Activated T-helper 2 cell treated with anti-CD3 and anti-CD28 coated beads, Interferon-gamma antibody, Interleukin-2, Interleukin-4, amounts not matched to agents 10 μg/mL and 5 μg/mL and 100 μg/mL, durations not matched to agents 14 hours and 24 hours and 36 hours (primary cell): ENCODE measurements at regions not wholly inside any gene's neighbourhood (a gene's known extent, or its start where the extent isn't known, plus 50 kb on each side); places are given as distances from the start of the nearest gene placed in this dataset.

ENCODE experiments used
- DNase-seq: peaks from one replicate; pipeline ENCODE4 v3.0.0; 2021; ENCODE audit warnings: low spot score
- H3K27ac Mint-ChIP-seq: one replicate; pipeline ENCODE4 v1.8.0; 2021; ENCODE audit warnings: mixed read lengths
- H3K27me3 Mint-ChIP-seq: one replicate; pipeline ENCODE4 v1.8.0; 2021; ENCODE audit warnings: low read depth, mixed read lengths
- H3K36me3 Mint-ChIP-seq: one replicate; pipeline ENCODE4 v1.8.0; 2021; ENCODE audit warnings: low read depth, mixed read lengths
- H3K4me1 Mint-ChIP-seq: one replicate; pipeline ENCODE4 v1.8.0; 2021; ENCODE audit warnings: low read depth, mixed read lengths
- H3K4me3 Mint-ChIP-seq: one replicate; pipeline ENCODE4 v1.8.0; 2021; ENCODE audit warnings: low read depth, mild to moderate bottlenecking, moderate library complexity, mixed read lengths
- H3K9me3 Mint-ChIP-seq: one replicate; pipeline ENCODE4 v1.8.0; 2021; ENCODE audit warnings: mixed read lengths
- intact Hi-C: fragments of 100-400 bp; cut with micrococcal nuclease; formaldehyde crosslinking; loops from one replicate; pipeline ENCODE4 v1.15.1; 2023

GRCh38 chr10:44180321-44181168 is 204.4 kb downstream of the CXCL12 start:
- Mint-ChIP-seq H3K27ac (no peak overlapping the region), H3K4me1 (no peaks in the 10 kb centered on the region), H3K4me3 (no peak overlapping the region), H3K9me3 (no peaks in the 10 kb centered on the region), H3K27me3 (no peaks in the 10 kb centered on the region), H3K36me3 (no peaks in the 10 kb centered on the region)
- intact Hi-C loops: no loop called here
- no peak for DNase-seq

DNA sequence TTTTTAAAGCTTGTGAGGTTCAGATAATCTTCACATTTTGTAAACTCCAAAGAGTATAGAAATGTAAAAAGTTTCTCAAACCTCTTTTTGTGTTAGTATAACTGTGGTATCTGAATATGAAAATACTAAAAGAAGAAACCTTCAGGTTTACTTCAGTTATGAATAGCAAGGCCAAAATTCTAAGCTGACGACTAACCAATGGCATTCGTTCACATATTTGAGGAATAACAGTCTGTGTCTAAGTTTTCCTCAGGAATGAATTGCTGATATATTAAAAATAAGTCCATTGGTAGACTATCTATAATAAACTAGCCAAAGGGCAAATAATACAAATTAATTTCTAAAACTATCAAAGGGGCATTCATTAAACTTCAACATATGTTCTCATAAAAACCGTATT is 206.0 kb downstream of the CXCL12 start:
- Mint-ChIP-seq H3K27me3 (no peaks in the 10 kb centered on the region), H3K27ac (no peak overlapping the region), H3K4me1 (no peaks in the 10 kb centered on the region), H3K9me3 (no peaks in the 10 kb centered on the region), H3K36me3 (no peaks in the 10 kb centered on the region), H3K4me3 (no peak overlapping the region)
- intact Hi-C loops: no loop called here
- DNase-seq: no peak

DNA sequence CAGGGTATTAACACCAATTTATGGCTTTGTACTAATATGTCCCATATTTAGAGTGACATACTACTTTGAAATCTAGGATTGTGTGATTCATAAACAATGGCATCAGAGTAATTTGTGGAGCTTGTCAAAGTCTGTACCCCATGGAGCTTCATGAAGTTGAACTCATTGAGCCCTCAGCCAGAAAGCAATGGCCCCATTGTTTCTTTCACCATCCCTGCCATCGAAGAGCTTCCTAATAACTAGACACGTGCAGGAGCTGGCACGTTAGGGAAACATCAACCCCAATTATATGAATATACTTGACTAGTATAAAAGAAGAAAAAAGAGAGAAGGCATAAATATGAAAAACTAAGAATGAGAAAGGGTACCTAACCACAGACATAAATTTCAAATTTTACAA is 206.6 kb downstream of the CXCL12 start:
- Mint-ChIP-seq H3K27ac (no peak overlapping the region), H3K36me3 (no peaks in the 10 kb centered on the region)
- intact Hi-C loops: no loop called here

DNA sequence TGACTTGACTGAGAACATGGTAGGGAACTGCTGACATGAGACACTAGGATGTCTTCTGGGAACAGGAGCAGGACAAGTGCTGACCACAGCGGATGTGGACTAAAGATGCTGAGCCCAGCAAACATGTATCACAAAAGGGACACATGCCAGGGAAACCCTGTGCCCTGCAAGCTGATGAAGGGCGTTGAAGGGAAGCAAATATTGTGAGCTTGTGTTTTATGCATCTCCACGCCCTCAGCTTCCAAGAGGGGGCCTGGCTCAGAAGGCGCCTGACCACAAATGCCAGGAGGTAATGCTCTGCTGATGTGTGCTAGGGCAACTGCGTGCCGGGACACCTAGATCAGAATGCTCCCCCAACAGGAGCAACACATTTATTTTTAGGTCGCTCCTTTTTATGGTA is 207.3 kb downstream of the CXCL12 start:
- no peak overlapping the region for H3K27ac Mint-ChIP-seq
- no peaks in the 10 kb centered on the region for H3K9me3 Mint-ChIP-seq
- H3K4me1 Mint-ChIP-seq: no peaks in the 10 kb centered on the region
- intact Hi-C loops: no loop called here
- DNase-seq: no peak
- no peaks in the 10 kb centered on the region for H3K27me3 Mint-ChIP-seq
- no peaks in the 10 kb centered on the region for H3K36me3 Mint-ChIP-seq
- H3K4me3 Mint-ChIP-seq: no peak overlapping the region

More for the DNA sequence above, 206.6 kb downstream of the CXCL12 start:
- DNase-seq: no peak
- H3K4me3 Mint-ChIP-seq: no peak overlapping the region
- no peaks in the 10 kb centered on the region for H3K4me1 Mint-ChIP-seq
- H3K27me3 Mint-ChIP-seq: no peaks in the 10 kb centered on the region
- H3K9me3 Mint-ChIP-seq: no peaks in the 10 kb centered on the region

- no peak overlapping the region for H3K27ac Mint-ChIP-seq
- no peak overlapping the region for H3K4me3 Mint-ChIP-seq
- H3K4me1 Mint-ChIP-seq: no peaks in the 10 kb centered on the region
- intact Hi-C loops: no loop called here
- no peaks in the 10 kb centered on the region for H3K9me3 Mint-ChIP-seq
- DNase-seq: no peak
- no peaks in the 10 kb centered on the region for H3K36me3 Mint-ChIP-seq
- no peaks in the 10 kb centered on the region for H3K27me3 Mint-ChIP-seq
Measured at GRCh38 chr10:44176311-44176710, 208.6 kb downstream of the CXCL12 start.

- no peak for DNase-seq
- H3K4me1 Mint-ChIP-seq: no peaks in the 10 kb centered on the region
- H3K9me3 Mint-ChIP-seq: no peaks in the 10 kb centered on the region
- H3K4me3 Mint-ChIP-seq: no peak overlapping the region
- no peaks in the 10 kb centered on the region for H3K27me3 Mint-ChIP-seq
- H3K36me3 Mint-ChIP-seq: no peaks in the 10 kb centered on the region
- H3K27ac Mint-ChIP-seq: no peak overlapping the region
- intact Hi-C loops: no loop called here
Measured at GRCh38 chr10:44173608-44173894, 211.3 kb downstream of the CXCL12 start.

DNA sequence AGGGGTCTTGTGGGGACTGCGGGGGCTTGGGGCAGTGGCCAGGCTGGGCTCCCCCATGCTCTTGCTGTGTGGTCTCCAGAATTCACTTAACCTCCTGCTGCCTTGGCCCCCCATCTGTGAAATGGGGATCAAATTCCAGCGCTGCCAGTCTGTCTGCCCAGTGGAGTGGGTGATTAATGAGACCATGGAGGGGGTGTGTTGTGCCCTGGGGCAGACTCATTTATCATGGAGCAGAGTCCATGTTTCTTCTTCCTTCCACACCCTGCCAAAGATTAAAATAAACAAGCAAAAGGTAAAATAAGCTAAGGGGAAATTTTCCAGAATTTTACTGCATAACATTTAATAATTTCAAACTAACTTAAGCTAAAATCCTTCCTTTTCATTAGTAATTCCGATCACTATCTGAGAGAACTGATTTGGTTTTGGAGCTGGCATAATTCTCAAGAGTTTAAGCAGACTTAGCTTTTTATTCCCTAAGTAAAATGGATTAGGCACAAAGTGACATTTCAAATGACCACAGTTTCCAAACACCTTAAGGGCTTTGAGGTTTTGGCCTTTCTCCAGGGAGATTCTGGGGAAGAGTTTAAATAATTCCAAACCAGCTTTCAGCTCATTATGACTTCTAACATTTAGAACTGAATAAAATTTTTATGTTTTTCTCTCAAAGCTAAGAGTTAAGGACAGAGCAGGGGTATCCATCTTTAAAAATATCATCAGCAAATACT is 211.9 kb downstream of the CXCL12 start:
- H3K36me3 Mint-ChIP-seq: no peaks in the 10 kb centered on the region
- no peak overlapping the region for H3K4me3 Mint-ChIP-seq
- H3K27ac Mint-ChIP-seq: no peak overlapping the region
- H3K4me1 Mint-ChIP-seq: no peaks in the 10 kb centered on the region
- no peaks in the 10 kb centered on the region for H3K9me3 Mint-ChIP-seq
- intact Hi-C loops: no loop called here
- DNase-seq: no peak
- no peaks in the 10 kb centered on the region for H3K27me3 Mint-ChIP-seq

DNA sequence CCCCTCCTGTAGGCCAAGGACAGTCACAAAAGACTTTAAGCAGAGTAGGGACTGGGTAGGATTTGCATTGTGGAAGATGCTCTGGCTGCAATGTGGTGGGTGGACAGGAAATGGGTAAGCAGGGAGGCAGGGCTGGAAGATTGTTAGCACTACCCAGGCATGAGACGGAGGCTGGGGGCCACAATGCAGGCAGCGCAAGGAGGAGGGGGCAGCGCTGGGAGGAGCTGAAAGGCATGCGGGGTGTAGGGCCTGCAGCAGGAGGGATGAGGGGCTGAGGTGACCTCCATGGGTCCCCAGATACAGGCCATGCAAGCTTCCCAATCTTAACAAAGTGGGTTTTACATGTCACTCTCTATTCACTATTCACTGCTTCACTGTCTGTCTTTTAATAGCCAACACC is 213.1 kb downstream of the CXCL12 start:
- no peak for DNase-seq
- intact Hi-C loops: no loop called here
- Mint-ChIP-seq H3K36me3 (no peaks in the 10 kb centered on the region), H3K27me3 (no peaks in the 10 kb centered on the region), H3K9me3 (no peaks in the 10 kb centered on the region), H3K4me3 (no peak overlapping the region), H3K4me1 (no peaks in the 10 kb centered on the region), H3K27ac (no peak overlapping the region)

DNA sequence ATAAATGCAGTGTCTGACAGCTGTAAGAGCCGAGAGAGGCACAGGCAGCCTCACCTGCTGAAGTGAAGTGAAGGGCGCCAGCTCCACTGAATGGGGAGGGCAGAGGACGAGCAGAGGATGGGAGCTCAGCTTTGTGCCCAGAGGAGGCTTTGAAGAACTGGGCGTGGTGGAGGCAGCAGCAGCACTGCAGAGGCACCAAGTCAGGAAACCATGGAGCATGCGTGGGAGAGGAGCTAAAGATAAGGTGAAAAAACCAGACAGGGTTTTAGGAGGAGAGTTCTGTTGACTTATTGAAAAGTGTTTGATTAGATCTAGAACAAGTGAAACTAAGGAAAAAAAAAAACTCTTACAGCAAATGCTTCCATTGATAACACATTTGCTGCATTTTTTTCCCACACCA is 216.4 kb downstream of the CXCL12 start:
- no peak overlapping the region for H3K27ac Mint-ChIP-seq
- DNase-seq: no peak
- no peaks in the 10 kb centered on the region for H3K36me3 Mint-ChIP-seq
- H3K4me3 Mint-ChIP-seq: no peak overlapping the region
- intact Hi-C loops: no loop called here
- H3K27me3 Mint-ChIP-seq: no peaks in the 10 kb centered on the region
- H3K4me1 Mint-ChIP-seq: no peaks in the 10 kb centered on the region
- no peaks in the 10 kb centered on the region for H3K9me3 Mint-ChIP-seq

DNA sequence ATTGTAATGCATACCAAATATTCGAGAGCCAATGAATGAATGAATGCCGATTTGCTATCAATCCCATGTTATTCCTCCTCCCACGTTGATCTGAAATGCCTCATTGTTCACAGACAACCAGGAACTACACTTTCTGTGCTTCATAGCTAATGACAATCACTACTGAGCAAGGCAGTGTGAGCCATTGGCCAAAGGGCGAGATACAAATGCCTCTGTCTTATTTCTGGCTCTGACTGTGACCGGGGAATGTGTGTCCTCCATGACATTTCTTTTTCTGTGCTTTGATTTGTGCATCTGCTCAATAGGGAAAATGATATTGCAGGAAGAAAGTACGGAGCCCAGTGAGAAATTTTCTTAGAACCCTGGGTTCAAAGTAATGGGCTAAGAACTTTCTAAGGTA is 217.1 kb downstream of the CXCL12 start:
- H3K36me3 Mint-ChIP-seq: no peaks in the 10 kb centered on the region
- intact Hi-C loops: no loop called here
- no peak for DNase-seq
- H3K4me3 Mint-ChIP-seq: no peak overlapping the region
- H3K9me3 Mint-ChIP-seq: no peaks in the 10 kb centered on the region
- H3K27ac Mint-ChIP-seq: no peak overlapping the region
- H3K27me3 Mint-ChIP-seq: no peaks in the 10 kb centered on the region
- no peaks in the 10 kb centered on the region for H3K4me1 Mint-ChIP-seq

GRCh38 chr10:44166441-44166840 is 218.5 kb downstream of the CXCL12 start:
- Mint-ChIP-seq H3K9me3 (no peaks in the 10 kb centered on the region), H3K36me3 (no peaks in the 10 kb centered on the region), H3K4me1 (no peaks in the 10 kb centered on the region), H3K4me3 (no peak overlapping the region), H3K27ac (no peak overlapping the region), H3K27me3 (no peaks in the 10 kb centered on the region)
- intact Hi-C loops: no loop called here
- DNase-seq: no peak

DNA sequence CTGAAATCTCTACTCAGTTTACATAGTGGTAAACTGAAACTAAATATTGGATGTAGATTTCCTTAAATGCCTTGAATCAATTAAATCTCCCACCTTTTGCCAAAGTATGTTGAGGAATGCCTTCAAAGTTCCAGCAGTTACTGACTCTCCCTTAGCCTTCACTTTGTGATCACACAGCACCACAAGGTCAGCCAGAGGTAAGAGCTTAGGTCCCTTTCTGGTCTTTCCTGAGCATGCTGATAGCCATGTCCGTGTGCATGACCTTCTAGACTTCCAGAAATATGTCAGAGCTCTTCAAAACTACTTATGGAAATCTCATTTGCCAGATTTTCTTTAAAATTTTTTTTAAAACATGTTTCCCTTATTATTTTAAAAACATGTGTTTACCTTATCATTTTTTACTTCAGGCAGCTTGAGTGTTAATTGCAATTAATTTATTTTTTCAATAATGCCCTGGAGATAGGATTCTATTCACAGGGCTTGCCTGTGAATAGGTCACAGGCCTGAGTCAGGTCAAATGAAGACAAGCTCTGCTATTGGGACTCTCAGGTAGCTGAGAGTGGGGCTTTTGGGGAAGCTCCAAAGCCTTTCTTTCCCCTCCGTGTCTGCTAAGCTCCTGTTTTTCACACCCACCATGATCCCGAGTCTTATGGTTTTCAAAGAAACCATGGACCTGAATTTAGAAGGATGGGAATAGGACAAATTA is 220.5 kb downstream of the CXCL12 start:
- Mint-ChIP-seq H3K9me3 (no peaks in the 10 kb centered on the region), H3K4me3 (no peak overlapping the region), H3K27ac (no peak overlapping the region), H3K27me3 (no peaks in the 10 kb centered on the region), H3K36me3 (no peaks in the 10 kb centered on the region), H3K4me1 (no peaks in the 10 kb centered on the region)
- intact Hi-C loops: no loop called here
- DNase-seq: no peak

GRCh38 chr10:44161184-44161583 is 223.7 kb downstream of the CXCL12 start:
- intact Hi-C loops: no loop called here
- H3K36me3 Mint-ChIP-seq: no peaks in the 10 kb centered on the region
- H3K27me3 Mint-ChIP-seq: no peaks in the 10 kb centered on the region
- H3K27ac Mint-ChIP-seq: no peak overlapping the region
- no peak for DNase-seq
- no peaks in the 10 kb centered on the region for H3K4me1 Mint-ChIP-seq
- H3K4me3 Mint-ChIP-seq: no peak overlapping the region
- H3K9me3 Mint-ChIP-seq: no peaks in the 10 kb centered on the region
